T-helper 2 cell treated with Interferon-gamma antibody and Interleukin-4, amounts not matched to agents 100 ng/mL and 5 ng/mL, for 36 hours (primary cell): ENCODE measurements at regions not wholly inside any gene's neighbourhood (a gene's known extent, or its start where the extent isn't known, plus 50 kb on each side); places are given as distances from the start of the nearest gene placed in this dataset.

Experiments used
- intact Hi-C: fragments of 100-400 bp; cut with micrococcal nuclease; formaldehyde crosslinking; loops from one replicate; pipeline ENCODE4 v1.15.1; 2023

- intact Hi-C loops = no loop called here
Observed at GRCh38 chr9:12628546-12628945, 64.6 kb upstream of the TYRP1 start.

- intact Hi-C loops = no loop called here
Observed at GRCh38 chr9:12629067-12629466, 64.1 kb upstream of the TYRP1 start.

GRCh38 chr9:12631866-12632265 is 61.3 kb upstream of the TYRP1 start:
- intact Hi-C loops = no loop called here

GRCh38 chr9:12633016-12633765 is 60.0 kb upstream of the TYRP1 start:
- intact Hi-C loops = no loop called here

GRCh38 chr9:12640016-12640587 is 53.1 kb upstream of the TYRP1 start:
- intact Hi-C loops = no loop called here

- intact Hi-C loops = no loop called here
Observed at GRCh38 chr9:12640866-12641636, 52.1 kb upstream of the TYRP1 start.
